ENCODE measurements at regions not wholly inside any gene's neighbourhood (a gene's known extent, or its start where the extent isn't known, plus 50 kb on each side); places are given as distances from the start of the nearest gene placed in this dataset.

DNA sequence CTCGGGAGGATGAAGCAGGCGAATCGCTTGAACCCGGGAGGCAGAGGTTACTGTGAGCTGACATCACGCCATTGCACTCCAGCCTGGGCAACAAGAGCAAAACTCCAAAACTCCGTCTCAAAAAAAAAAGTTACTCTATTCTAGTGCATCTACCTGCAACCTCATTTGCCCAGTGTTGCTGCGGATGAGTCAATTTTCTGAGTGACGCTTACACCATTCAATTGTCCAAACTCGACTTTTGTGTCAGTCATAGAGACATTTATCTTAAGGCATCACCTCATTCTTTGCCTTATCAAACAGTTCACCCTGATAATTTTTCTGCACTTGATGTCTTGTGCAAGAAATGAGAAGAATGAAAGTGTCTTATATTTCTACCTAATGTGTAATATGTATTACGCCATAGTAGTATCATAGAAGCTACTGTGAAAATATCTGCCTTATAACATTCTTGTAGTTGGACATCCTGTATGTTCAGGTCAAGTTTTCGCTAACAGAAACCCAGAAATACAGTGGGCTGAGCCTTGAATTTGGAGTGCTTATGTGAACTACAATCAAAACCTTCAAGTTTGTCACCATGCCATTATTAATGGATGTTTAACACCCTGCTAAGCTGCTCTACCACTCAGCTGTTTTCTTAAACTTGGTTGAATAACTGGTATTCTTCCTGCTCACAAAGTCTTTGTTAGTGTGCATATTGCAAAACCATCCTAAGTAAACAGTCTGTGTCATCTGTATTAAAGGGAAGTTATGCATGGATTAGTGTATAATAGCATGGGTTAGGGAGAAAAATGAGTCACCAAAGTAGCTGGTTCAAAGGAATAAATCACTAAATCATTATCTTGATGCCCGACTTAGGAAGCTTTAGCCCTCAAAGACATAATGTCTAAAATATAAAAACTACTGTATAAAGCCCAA lies 531.0 kb upstream of the NR2F2 start:
- no peaks in the 10 kb centered on the region for H3K79me2 ChIP-seq (ENCODE audit: control insufficient read depth in 1 of 2, insufficient read depth in 2 of 2, low read length in 2 of 2)
- H3K4me2 ChIP-seq (ENCODE audit: insufficient read depth in 1 of 2, low read depth in 2 of 2, low read length in 2 of 2) = no peak overlapping the region
- no peak overlapping the region for H2BK15ac ChIP-seq (ENCODE audit: low read length)
- no peak overlapping the region for H4K91ac ChIP-seq (replicated peaks; ENCODE audit: insufficient read length, low read length)
- no peak overlapping the region for H3K56ac ChIP-seq (replicated peaks; ENCODE audit: insufficient read length, low read depth, low read length)
- no peak overlapping the region for H3K9ac ChIP-seq (replicated peaks in 1 of 4; ENCODE audit: extremely low read depth in 1 of 4, low read depth in 3 of 4, low read length in 3 of 4)
- no peak for DNase-seq (ENCODE audit: low read depth in 1 of 2, low spot score in 2 of 2)
- no peaks in the 10 kb centered on the region; the same call in 1 of the 2 replicates for H3K23me2 ChIP-seq (ENCODE audit: low read depth, low read length)
- H3K4me1 ChIP-seq (replicated peaks in 1 of 4; ENCODE audit: control insufficient read depth in 3 of 4, insufficient read depth in 4 of 4, low read length in 3 of 4) = no peaks in the 10 kb centered on the region; a peak in 1 of 7 replicates
- ChIA-PET CTCF (ENCODE audit: partially characterized antibody) (interaction anchor here (0.9 kb wide), 1 partner anchor 62 kb away, joined by 3 read pairs; no protein-coding TSS in a partner anchor), POLR2A (ENCODE audit: partially characterized antibody) (no interaction called here)
- H2BK120ac ChIP-seq (replicated peaks; ENCODE audit: low read depth, low read length) = no peak overlapping the region
- H2BK20ac ChIP-seq (ENCODE audit: low read length) = no peak overlapping the region
- no peaks in the 10 kb centered on the region for H3K79me1 ChIP-seq (ENCODE audit: low read depth, low read length)
- no peak overlapping the region for H2BK12ac ChIP-seq (ENCODE audit: low read depth, low read length)
- no peaks in the 10 kb centered on the region for H4K20me1 ChIP-seq (replicated peaks in 1 of 2; ENCODE audit: control insufficient read depth in 1 of 2, insufficient read depth in 2 of 2, low read length in 2 of 2)
- H3K23ac ChIP-seq (ENCODE audit: insufficient read length) = no peak overlapping the region
- no peak overlapping the region for H4K5ac ChIP-seq (ENCODE audit: insufficient read length, low read depth, low read length)
- H3K4me3 ChIP-seq (ENCODE audit: extremely low read depth in 1 of 4, insufficient read depth in 2 of 4, low read depth in 3 of 4, low read length in 4 of 4) = no peak overlapping the region
- H3K9me3 ChIP-seq (ENCODE audit: insufficient read depth in 2 of 2, low read depth in 1 of 2, low read length in 1 of 2) = no peaks in the 10 kb centered on the region
- H2BK5ac ChIP-seq (ENCODE audit: low read depth, low read length) = no peak overlapping the region
- H3K18ac ChIP-seq (ENCODE audit: extremely low read depth, low read length) = no peak overlapping the region
- H3K27ac ChIP-seq (ENCODE audit: low read depth, low read length) = no peak overlapping the region
- H4K8ac ChIP-seq (ENCODE audit: extremely low read depth, insufficient read depth, low read length) = no peak overlapping the region
- WGBS, 2 experiments (ENCODE audit: extremely low coverage in 1 of 2, insufficient coverage in 1 of 2, insufficient read length in 1 of 2, insufficient replicate concordance in 2 of 2, low coverage in 1 of 2, low lambda C conversion rate in 2 of 2, missing lambda C conversion rate in 1 of 2) = 89% methylated on average over 12 of the region's 12 CpGs; no CpG with 5 or more reads in 1 of the 2 experiments
- H3K27me3 ChIP-seq (replicated peaks in 1 of 4; ENCODE audit: control insufficient read depth in 3 of 4, extremely low read depth in 1 of 4, insufficient read depth in 3 of 4, low read length in 3 of 4) = no peaks in the 10 kb centered on the region
- no peaks in the 10 kb centered on the region for H3K36me3 ChIP-seq (ENCODE audit: control insufficient read depth in 2 of 4, insufficient read depth in 4 of 4, low read length in 3 of 4)
- H2AK5ac ChIP-seq (ENCODE audit: low read depth, low read length) = no peak overlapping the region
- H3K14ac ChIP-seq (ENCODE audit: insufficient read length) = no peak overlapping the region
- FAIRE-seq = no peak
- H3K4ac ChIP-seq (replicated peaks; ENCODE audit: insufficient read length, low read depth, low read length) = no peak overlapping the region
- no peak overlapping the region for H2AFZ ChIP-seq (ENCODE audit: low read length)
- TF ChIP-seq MAFK (IDR thresholded peaks at IDR 0.05; ENCODE audit: low read depth, low read length) (no peak), TAF1 (IDR thresholded peaks at IDR 0.05; ENCODE audit: low read depth, low read length) (no peak), NRF1 (IDR thresholded peaks at IDR 0.05; ENCODE audit: low read depth, low read length) (no peak), BCL11A (IDR thresholded peaks at IDR 0.05; ENCODE audit: low read depth in 2 of 2, low read length in 2 of 2) (no peak), CREB1 (IDR thresholded peaks at IDR 0.05) (no peak), POU5F1 (IDR thresholded peaks at IDR 0.05; ENCODE audit: low read depth, low read length) (no peak)

Measured in H1 (cell line).